Peyer's patch (tissue), 4 donors: ENCODE measurements at regions not wholly inside any gene's neighbourhood (a gene's known extent, or its start where the extent isn't known, plus 50 kb on each side); places are given as distances from the start of the nearest gene placed in this dataset.

ENCODE experiments used
- CTCF ChIP-seq, 6 experiments: fragments of 450-650 bp in 4 of 6; fragments of 200-600 bp in 2 of 6; sonication (generic) in 1 of 6; IDR thresholded peaks; one replicate each; pipeline ENCODE4 v1.5.1; 2017 to 2019; ENCODE audit warnings: antibody characterized with exemption in 6 of 6, mild to moderate bottlenecking in 3 of 6, moderate library complexity in 1 of 6
- POLR2A ChIP-seq, 2 donors: fragments of 450-650 bp; IDR thresholded peaks; one replicate each; pipeline ENCODE4 v1.5.1; 2017; ENCODE audit warnings: antibody characterized with exemption in 2 of 2, mild to moderate bottlenecking in 2 of 2, moderate library complexity in 2 of 2

GRCh38 chrX:40182095-40182494 is 84.3 kb upstream of the BCOR start:
- no peak for TF ChIP-seq POLR2A (IDR thresholded peaks at IDR 0.05)
- no peak for TF ChIP-seq CTCF (IDR thresholded peaks at IDR 0.05)
